MM.1S (cell line): ENCODE measurements at regions not wholly inside any gene's neighbourhood (a gene's known extent, or its start where the extent isn't known, plus 50 kb on each side); places are given as distances from the start of the nearest gene placed in this dataset.

Source experiments
- DNase-seq: peaks from one replicate; pipeline ENCODE4 v3.0.0-alpha.2; 2015
- H2AFZ ChIP-seq: fragments of 300-600 bp; sonication (generic); 2 replicates; pipeline ENCODE4 v1.6.0; 2016; ENCODE audit warnings: antibody characterized with exemption, low read length
- H3F3A ChIP-seq: fragments of 300-600 bp; sonication (generic); 2 replicates; pipeline ENCODE4 v1.6.1; 2016; ENCODE audit warnings: mild to moderate bottlenecking, antibody characterized with exemption, low read length, moderate library complexity, mixed read lengths; ENCODE audit not compliant: insufficient read depth
- H3K27ac ChIP-seq: fragments of 300-600 bp; sonication (generic); 2 replicates; pipeline ENCODE4 v1.5.1; 2016; ENCODE audit warnings: mild to moderate bottlenecking, low read length
- H3K27me3 ChIP-seq: fragments of 300-600 bp; sonication (generic); replicated peaks from 2 replicates; pipeline ENCODE4 v1.6.0; 2016; ENCODE audit warnings: low read length; ENCODE audit not compliant: insufficient read depth
- H3K36me3 ChIP-seq: fragments of 300-600 bp; sonication (generic); replicated peaks from 2 replicates; pipeline ENCODE4 v1.6.1; 2016; ENCODE audit warnings: mild to moderate bottlenecking, low read length, mixed read lengths; ENCODE audit not compliant: insufficient read depth
- H3K4me1 ChIP-seq: fragments of 300-600 bp; sonication (generic); 2 replicates; pipeline ENCODE4 v1.6.1; 2016; ENCODE audit warnings: low read length, mixed read lengths
- H3K4me2 ChIP-seq: fragments of 300-600 bp; sonication (generic); 2 replicates; pipeline ENCODE4 v1.6.0; 2016; ENCODE audit warnings: low read depth, low read length
- H3K4me3 ChIP-seq: fragments of 300-600 bp; sonication (generic); 2 replicates; pipeline ENCODE4 v1.5.1; 2016; ENCODE audit warnings: low read length, mixed read lengths
- H3K79me2 ChIP-seq: fragments of 300-600 bp; sonication (generic); 2 replicates; pipeline ENCODE4 v1.6.1; 2016; ENCODE audit warnings: mixed run types, low read length, mixed read lengths
- H3K9ac ChIP-seq: fragments of 300-600 bp; sonication (generic); 2 replicates; pipeline ENCODE4 v1.6.1; 2016; ENCODE audit warnings: low read length, mixed read lengths
- H3K9me2 ChIP-seq: fragments of 300-600 bp; sonication (generic); replicated peaks from 2 replicates; pipeline ENCODE4 v1.6.1; 2016; ENCODE audit warnings: mild to moderate bottlenecking, low read length, mixed read lengths; ENCODE audit not compliant: insufficient read depth
- H3K9me3 ChIP-seq: fragments of 300-600 bp; sonication (generic); replicated peaks from 2 replicates; pipeline ENCODE4 v1.6.1; 2016; ENCODE audit warnings: mild to moderate bottlenecking, low read length, mixed read lengths; ENCODE audit not compliant: insufficient read depth
- H4K20me1 ChIP-seq: fragments of 300-600 bp; sonication (generic); 2 replicates; pipeline ENCODE4 v1.6.1; 2016; ENCODE audit warnings: mild to moderate bottlenecking, low read length, moderate library complexity, mixed read lengths; ENCODE audit not compliant: insufficient read depth
- EZH2 ChIP-seq: fragments of 300-600 bp; sonication (generic); optimal IDR thresholded peaks from 2 replicates; pipeline ENCODE3; 2017; ENCODE audit warnings: low read depth, mild to moderate bottlenecking, antibody characterized with exemption, low read length, mixed read lengths
- EZH2phosphoT487 ChIP-seq: fragments of 300-600 bp; sonication (generic); IDR thresholded peaks from 2 replicates; pipeline ENCODE4 v1.6.1; 2018; ENCODE audit warnings: antibody characterized with exemption, low read length
- TF ChIP-seq, protein P1 (sequence below): fragments of 300-600 bp; sonication (generic); IDR thresholded peaks from 2 replicates; pipeline ENCODE4 v1.5.1; 2016; ENCODE audit warnings: antibody characterized with exemption, low read length, mixed read lengths

DNA sequence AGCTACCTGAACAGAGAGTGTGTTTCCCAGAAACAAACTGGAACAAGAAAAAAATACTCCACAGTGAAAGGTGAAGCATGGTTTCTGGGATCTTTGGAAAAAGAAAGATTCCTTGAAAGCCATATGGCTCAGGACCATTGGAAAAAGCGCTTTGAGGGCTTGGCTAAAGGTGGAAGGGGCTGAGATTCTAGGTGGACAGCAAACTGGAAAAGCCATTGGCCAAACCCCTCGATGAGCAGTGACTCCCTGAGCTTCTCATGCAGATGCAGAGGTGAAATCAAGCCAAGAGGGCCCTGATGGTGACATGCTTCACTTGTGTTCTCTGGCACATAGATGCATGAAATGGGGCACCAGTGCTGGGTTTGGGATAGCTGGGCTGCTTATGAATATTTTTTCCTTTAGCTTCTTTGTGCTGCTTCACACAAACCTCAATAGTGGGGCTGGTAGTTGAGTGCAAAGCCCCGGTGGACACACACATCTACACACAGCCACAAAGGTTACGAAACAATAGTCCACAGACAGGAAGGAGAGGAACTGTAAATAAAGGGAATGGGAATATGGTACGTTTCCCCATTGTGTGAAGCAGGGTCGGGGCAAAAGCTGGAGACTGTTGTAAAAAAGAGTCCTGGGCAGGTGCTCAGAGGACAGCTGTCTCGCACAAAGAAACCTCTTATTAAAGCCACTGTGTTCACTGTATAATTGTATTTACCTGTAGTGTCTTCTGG, 117.8 kb downstream of the FOXA2 start:
- no peaks in the 10 kb centered on the region for H3K4me1 ChIP-seq
- no peaks in the 10 kb centered on the region for H3K36me3 ChIP-seq
- H3K4me3 ChIP-seq = no peak overlapping the region
- H3K9ac ChIP-seq = no peak overlapping the region
- H3K9me3 ChIP-seq = no peaks in the 10 kb centered on the region
- TF ChIP-seq EZH2 (no peak), EZH2phosphoT487 (no peak)
- TF ChIP-seq, protein P1, sequence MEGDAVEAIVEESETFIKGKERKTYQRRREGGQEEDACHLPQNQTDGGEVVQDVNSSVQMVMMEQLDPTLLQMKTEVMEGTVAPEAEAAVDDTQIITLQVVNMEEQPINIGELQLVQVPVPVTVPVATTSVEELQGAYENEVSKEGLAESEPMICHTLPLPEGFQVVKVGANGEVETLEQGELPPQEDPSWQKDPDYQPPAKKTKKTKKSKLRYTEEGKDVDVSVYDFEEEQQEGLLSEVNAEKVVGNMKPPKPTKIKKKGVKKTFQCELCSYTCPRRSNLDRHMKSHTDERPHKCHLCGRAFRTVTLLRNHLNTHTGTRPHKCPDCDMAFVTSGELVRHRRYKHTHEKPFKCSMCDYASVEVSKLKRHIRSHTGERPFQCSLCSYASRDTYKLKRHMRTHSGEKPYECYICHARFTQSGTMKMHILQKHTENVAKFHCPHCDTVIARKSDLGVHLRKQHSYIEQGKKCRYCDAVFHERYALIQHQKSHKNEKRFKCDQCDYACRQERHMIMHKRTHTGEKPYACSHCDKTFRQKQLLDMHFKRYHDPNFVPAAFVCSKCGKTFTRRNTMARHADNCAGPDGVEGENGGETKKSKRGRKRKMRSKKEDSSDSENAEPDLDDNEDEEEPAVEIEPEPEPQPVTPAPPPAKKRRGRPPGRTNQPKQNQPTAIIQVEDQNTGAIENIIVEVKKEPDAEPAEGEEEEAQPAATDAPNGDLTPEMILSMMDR = no peak
- H4K20me1 ChIP-seq = no peaks in the 10 kb centered on the region
- no peaks in the 10 kb centered on the region for H3K9me2 ChIP-seq
- no peak overlapping the region for H3K27ac ChIP-seq
- H3K4me2 ChIP-seq = no peak overlapping the region
- H2AFZ ChIP-seq = no peak overlapping the region
- H3F3A ChIP-seq = no peaks in the 10 kb centered on the region
- H3K27me3 ChIP-seq = no peaks in the 10 kb centered on the region
- no peaks in the 10 kb centered on the region for H3K79me2 ChIP-seq
- DNase-seq = no peak

DNA sequence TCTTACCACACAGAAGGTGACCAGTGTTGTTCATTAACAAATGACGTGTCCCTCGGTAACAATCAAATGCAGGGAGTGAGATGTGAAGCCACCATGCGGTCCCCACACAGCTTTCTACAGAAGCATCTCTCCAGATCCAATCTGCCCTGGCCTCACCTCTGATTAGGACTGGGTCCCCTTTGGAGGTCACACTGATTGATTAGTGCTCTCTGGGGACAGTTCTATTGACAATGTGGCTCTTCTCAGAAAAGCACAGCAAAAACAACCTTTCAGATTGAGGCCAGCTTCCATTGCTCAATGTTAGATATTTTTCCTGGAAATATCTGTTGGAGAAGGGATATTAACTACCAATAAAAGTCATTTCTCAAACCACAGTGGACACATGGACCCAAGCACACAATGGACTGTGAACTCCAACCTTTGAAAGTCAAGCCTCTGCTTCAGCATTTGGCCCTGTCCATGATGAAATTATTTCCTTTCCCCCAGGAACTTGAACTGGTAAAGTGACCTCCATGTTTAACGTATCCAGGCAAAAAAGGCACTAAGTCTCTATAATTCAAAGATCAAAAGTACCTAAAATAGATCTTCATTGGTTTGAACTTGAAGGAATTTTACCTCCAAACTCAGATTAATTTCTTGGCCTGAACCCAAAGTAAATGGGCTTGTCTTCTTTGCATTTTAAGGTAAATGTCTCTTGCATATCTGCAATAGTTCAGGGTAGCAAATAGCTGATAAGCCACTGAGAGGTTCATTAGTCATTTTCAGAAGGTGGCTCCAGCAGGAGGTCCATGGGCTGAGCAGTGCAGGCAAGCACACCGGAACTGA, 118.5 kb downstream of the FOXA2 start:
- Histone ChIP-seq H4K20me1 (no peaks in the 10 kb centered on the region), H3K4me1 (no peaks in the 10 kb centered on the region), H3K4me2 (no peak overlapping the region), H3K79me2 (no peaks in the 10 kb centered on the region), H2AFZ (no peak overlapping the region), H3F3A (no peaks in the 10 kb centered on the region), H3K4me3 (no peak overlapping the region), H3K27me3 (no peaks in the 10 kb centered on the region), H3K9ac (no peak overlapping the region), H3K36me3 (no peaks in the 10 kb centered on the region), H3K9me3 (no peaks in the 10 kb centered on the region), H3K27ac (no peak overlapping the region), H3K9me2 (no peaks in the 10 kb centered on the region)
- TF ChIP-seq, protein P1 = no peak
- TF ChIP-seq EZH2phosphoT487 (no peak), EZH2 (no peak)
- no peak for DNase-seq

DNA sequence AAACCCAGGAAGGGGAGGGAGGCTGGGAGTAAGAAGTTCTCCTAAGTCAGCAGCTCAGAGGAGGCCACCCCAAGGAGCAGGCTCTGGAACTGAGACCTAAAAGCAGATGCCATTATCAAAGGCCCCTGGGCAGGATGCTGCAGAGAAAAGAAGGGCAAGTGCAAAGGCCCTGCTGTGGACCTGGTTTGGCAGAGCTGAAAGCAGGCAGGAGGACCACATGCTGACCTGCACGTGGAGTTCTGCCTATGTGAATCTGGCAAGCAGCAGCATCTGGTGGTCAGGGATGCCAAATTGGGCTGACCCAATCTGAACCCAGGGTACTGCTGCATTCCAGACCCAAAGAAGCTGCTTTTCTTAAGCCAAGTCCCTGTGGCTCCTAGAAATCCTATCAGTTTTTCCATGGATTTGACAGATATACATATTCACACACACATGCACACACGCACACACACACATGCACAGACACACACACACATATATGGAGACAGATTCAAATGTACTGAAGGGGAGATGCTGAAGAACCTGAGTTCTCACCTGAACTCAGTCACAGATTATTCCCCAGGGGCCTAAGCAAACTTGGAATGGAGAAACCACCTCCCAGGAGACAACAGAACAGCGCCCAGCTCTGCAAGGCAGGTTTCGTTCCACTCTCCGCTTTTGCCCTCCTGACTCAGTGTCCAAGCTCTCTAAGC, 119.9 kb downstream of the FOXA2 start:
- no peak for DNase-seq
- Histone ChIP-seq H4K20me1 (no peaks in the 10 kb centered on the region), H3K4me2 (no peak overlapping the region), H3K27ac (no peak overlapping the region), H2AFZ (no peak overlapping the region), H3K79me2 (no peaks in the 10 kb centered on the region), H3K9ac (no peak overlapping the region), H3K9me3 (no peaks in the 10 kb centered on the region), H3K9me2 (no peaks in the 10 kb centered on the region), H3F3A (no peaks in the 10 kb centered on the region), H3K4me1 (no peaks in the 10 kb centered on the region), H3K4me3 (no peak overlapping the region), H3K27me3 (no peaks in the 10 kb centered on the region), H3K36me3 (no peaks in the 10 kb centered on the region)
- no peak for TF ChIP-seq EZH2
- TF ChIP-seq, protein P1 = no peak
- TF ChIP-seq EZH2phosphoT487 = no peak
